Activated T-cell treated with anti-CD3 and anti-CD28 coated beads for 48 hours (primary cell): ENCODE measurements at regions not wholly inside any gene's neighbourhood (a gene's known extent, or its start where the extent isn't known, plus 50 kb on each side); places are given as distances from the start of the nearest gene placed in this dataset.
"Not testable (repeated sequence)": the region's sequence is repeated elsewhere in the genome, so short reads cannot be mapped to it uniquely, and the experiment has no call there.

Experiments
- DNase-seq: peaks from one replicate; pipeline ENCODE4 v3.0.0-alpha.2; 2020; ENCODE audit warnings: low read depth

GRCh38 chr6:47180633-47181032, 129.1 kb downstream of the TNFRSF21 start:
- no peak for DNase-seq

DNA sequence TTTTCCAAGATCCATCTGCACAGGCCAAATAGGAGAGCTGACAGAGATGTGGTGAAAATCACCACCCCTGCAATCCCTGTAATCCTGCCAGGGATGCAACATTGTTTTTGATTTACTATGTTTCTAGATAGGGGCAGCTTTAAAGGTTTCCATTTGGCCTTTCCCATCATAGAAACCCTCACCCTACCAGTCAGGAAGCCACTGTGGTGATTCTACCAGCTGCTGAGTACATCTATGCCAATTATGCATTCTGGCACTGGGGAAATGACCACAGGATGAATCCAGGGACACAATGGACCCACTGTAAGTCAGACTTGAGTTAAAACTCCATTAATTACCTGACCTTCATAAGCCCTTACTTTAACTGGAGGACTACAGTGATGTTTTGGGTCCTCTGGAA, 130.4 kb downstream of the TNFRSF21 start:
- DNase-seq, result no peak

GRCh38 chr6:47175656-47176055, 133.5 kb upstream of the ADGRF1 start:
- no peak for DNase-seq

DNA sequence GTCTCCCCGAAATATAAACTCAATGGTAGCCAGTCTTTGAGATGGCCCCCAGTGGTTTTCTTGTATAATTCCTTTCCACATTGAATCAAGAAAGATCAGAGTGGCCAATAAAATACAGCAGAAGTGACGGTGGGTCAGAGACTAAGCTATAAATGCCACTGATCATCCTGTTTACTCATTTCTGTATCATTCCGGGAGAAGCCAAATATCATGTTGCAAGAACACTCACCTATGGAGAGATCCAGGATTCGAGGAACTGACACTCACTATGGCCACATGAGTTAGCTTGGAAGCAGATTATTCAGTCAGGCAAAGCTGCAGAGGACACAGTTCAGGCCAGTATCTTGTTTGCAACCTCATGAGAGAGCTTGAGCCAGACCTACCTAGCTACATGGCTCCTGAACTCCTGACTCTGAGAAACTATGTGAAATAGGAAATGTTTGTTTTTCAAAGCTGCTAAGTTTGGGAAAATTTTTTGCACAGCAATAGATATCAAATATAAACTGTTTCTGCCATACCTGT, 132.4 kb upstream of the ADGRF1 start:
- DNase-seq, result no peak

DNA sequence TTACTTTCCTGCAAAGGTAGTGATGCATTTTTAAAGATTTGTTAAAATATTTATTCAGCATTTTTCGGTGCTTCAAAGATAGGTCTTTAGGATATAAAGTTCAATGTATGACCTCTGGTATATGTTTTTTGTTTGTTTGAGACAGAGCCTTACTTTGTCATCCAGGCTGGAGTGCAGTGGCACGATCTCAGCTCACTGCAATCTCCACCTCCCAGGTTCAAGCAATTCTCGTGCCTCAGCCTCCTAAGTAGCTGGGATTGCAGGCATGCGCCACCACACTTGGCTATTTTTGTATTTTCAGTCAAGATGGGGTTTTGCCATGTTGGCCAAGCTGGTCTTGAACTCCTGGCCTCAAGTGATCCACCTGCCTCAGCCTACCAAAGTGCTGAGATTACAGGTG, 131.9 kb upstream of the ADGRF1 start:
- not testable (repeated sequence) for DNase-seq

DNA sequence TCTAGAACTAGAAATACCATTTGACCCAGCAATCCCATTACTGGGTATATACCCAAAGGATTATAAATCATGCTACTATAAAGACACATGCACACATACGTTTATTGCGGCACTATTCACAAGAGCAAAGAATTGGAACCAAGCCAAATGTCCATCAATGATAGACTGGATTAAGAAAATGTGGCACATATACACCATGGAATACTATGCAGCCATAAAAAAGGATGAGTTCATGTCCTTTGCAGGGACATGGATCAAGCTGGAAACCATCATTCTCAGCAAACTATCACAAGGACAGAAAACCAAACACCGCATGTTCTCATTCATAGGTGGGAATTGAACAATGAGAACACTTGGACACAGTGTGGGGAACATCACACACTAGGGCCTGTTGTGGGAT, 131.0 kb upstream of the ADGRF1 start:
- not testable (repeated sequence) for DNase-seq

GRCh38 chr6:47170617-47170947, 128.4 kb upstream of the ADGRF1 start:
- no peak for DNase-seq

DNA sequence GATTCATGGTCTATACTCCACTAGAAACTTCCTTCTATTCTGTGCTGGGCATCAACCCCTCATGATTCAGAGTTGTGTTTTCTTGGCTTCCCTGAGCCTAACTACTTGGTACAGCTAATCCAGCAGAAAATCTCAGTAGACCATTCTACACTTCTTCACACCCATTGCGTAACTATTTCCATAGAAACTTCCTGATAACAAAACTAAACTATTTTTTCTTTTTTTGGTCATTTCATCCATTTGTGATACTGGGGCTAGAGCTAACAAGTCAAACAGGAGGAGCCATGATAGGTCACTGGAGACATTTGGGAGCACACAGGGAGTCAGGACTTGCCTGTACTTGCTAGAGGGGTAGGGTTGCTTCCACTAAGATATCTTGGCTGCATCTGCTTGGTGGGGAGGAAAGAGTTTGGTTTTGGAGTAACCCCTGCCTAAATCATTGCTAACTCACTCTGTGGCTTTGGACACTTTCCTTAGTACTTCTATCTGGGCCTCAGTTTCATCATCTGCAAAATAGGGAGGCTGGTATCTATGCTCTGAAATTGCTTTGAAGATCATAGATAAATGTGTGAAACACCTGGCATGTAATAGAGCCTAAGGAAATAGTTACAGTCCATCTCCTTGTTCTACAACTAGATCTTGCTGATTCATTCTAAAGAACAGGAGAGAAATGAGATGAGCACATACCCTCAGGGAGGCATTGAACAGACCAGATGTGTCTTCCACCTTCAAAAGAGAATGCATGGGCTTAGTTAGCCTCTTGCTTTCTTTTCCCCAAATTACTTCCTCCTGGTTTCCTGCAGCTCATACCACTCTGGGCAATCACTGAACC, 127.9 kb upstream of the ADGRF1 start:
- no peak for DNase-seq

DNA sequence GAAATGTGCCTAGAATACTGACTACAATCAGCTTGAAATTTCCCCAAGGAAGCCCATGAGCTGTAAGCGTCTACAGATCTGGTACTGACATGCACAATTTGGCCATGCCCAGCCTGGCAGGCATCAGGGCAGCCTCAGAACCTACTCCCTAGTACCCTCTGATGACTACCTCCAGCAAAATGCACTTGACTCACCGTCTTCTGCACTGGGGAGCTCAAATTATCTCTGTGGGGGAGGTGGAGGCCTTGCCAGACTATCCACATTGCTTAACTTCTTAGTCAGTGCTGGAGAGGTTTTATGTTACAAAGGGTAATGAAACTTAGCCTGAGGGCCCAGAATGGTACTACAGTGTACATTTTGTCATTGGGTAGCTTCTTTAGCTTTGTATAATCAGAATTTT, 126.0 kb upstream of the ADGRF1 start:
- DNase-seq, result no peak

DNA sequence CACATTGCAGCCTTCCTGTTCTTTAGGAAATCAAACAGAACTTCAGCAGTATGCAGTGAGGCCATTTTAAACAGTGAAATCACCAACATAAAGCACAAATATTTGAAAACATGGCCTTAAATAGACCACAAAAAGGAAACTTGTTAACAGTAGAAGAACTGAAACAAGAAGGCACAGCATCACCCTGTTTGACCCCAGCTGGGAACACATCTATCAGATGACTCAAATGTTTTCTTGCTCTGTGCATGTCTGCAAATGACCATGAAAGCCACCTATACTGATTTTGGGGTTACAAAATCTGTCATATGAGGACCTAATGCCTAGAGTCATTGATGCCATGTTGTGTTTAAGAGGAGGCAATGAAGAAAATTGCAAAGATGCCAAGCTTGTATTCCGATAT, 123.8 kb upstream of the ADGRF1 start:
- no peak for DNase-seq

DNA sequence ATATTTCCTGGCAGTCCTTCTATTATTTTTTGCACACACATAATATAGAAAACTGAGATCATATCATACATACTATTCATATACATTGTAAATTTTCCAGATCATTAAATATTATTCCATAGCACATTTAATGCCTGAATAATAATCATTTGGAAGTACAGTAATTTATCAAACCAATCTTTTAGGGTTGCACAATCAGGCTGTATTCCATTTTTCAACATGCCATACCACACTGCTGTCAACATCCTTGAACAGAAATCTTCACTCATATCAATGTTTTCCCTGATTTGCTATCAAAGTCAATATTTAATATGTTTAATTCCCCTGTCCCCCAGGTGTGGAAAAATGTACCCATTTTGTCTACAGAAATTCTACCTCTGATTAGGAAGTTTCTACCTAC, 122.7 kb upstream of the ADGRF1 start:
- DNase-seq, result no peak

GRCh38 chr6:47163536-47163935, 121.4 kb upstream of the ADGRF1 start:
- DNase-seq, result no peak

DNA sequence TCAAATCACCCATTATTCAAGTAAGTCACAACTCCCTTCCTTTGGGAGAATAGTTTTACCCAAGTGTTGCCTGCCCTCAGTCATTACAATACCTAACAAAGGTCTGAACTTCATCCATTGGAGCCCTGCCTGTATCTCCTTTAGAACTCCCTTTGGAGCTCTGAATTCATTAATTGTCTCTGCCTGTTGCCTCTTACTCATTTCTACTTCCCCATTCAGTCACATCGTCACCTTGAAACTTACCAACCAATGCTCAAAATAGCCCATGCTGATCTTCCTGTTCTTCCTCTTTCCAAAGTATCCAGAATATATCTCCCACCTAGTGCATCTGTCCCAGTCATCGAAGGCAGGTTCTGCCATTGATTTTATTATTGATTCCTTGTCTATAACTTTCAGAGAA, 120.7 kb upstream of the ADGRF1 start:
- DNase-seq, result no peak

- no peak for DNase-seq
Observed at GRCh38 chr6:47162231-47162630, 120.1 kb upstream of the ADGRF1 start.

- DNase-seq, result no peak
Observed at GRCh38 chr6:47161176-47161687, 119.1 kb upstream of the ADGRF1 start.

DNA sequence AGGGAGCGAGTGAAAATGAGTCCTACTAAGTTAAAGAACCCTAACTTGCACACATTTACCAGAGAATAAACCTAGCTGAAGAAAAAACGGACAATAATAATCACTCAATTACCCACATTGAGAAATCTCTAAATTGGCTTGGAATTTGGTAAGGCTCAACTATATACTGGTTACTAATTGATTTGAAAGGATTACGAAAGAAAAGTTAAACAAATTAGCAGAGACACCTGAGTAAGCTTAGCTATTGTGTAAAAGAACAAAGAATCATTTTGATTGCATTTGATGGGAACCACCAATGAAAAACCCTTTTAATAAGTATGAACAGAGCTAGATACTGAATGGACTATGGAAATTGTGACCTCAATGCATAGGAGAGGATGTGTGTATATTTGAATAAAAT, 118.6 kb upstream of the ADGRF1 start:
- no peak for DNase-seq

DNA sequence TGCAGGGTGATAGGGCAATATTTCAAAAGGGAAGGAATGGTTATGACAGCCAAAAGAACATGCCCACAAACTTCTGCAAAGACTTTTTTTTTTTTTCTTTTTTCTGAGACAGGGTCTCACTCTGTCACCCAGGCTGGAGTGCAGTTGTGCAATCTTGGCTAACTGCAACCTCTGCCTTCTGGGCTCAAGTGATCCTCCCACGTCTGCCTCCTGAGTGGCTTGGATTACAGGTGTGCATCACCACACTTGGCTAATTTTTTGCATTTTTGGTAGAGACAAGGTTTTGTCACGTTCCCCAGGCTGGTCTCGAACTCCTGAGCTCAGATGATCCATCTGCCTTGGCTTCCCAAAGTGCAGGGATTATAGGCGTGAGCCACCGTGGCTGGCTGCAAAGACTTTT, 117.6 kb upstream of the ADGRF1 start:
- no peak for DNase-seq

GRCh38 chr6:47157653-47158219, 115.6 kb upstream of the ADGRF1 start:
- no peak for DNase-seq

DNA sequence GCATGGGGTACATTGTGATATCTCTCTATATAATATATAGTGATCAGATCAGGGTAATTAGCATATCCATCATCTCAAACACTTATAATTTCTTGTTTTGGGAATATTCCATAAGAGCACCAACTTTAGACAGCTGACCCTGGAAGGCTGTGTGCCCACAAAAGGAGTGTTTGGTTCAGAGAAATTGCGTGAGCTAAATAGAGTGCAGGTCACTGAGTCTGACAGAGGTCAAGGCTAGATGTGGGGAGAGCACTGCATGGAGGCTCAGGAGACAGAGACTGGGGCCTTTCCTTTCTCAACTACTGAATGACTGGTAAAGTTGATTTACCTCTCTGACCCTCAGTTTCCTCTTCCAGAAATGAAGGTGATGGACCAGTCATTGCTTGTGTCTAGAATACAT, 114.9 kb upstream of the ADGRF1 start:
- no peak for DNase-seq

GRCh38 chr6:47156196-47156595, 114.1 kb upstream of the ADGRF1 start:
- DNase-seq, result no peak

- no peak for DNase-seq
Observed at GRCh38 chr6:47153404-47153755, 111.2 kb upstream of the ADGRF1 start.

GRCh38 chr6:47152666-47153403, 110.7 kb upstream of the ADGRF1 start:
- no peak for DNase-seq
